ENCODE measurements at regions not wholly inside any gene's neighbourhood (a gene's known extent, or its start where the extent isn't known, plus 50 kb on each side); places are given as distances from the start of the nearest gene placed in this dataset.

- no peak for DNase-seq (ENCODE audit: low read depth in 2 of 2)
Measured at GRCh38 chr5:51034222-51034901, 348.9 kb upstream of the ISL1 start.

- DNase-seq (ENCODE audit: low read depth in 2 of 2) = no peak
Measured at GRCh38 chr5:51039424-51040329, 343.6 kb upstream of the ISL1 start.

GRCh38 chr5:51043745-51044144 is 339.5 kb upstream of the ISL1 start:
- no peak for DNase-seq (ENCODE audit: low read depth in 2 of 2)

- no peak for DNase-seq (ENCODE audit: low read depth in 2 of 2)
Measured at GRCh38 chr5:51047369-51047768, 335.9 kb upstream of the ISL1 start.

GRCh38 chr5:51053361-51053760 is 329.9 kb upstream of the ISL1 start:
- DNase-seq (ENCODE audit: low read depth in 2 of 2) = no peak

- no peak for DNase-seq (ENCODE audit: low read depth in 2 of 2)
Measured at GRCh38 chr5:51060953-51061352, 322.3 kb upstream of the ISL1 start.

- no peak for DNase-seq (ENCODE audit: low read depth in 2 of 2)
Measured at GRCh38 chr5:51072937-51073336, 310.3 kb upstream of the ISL1 start.

- DNase-seq (ENCODE audit: low read depth in 2 of 2) = no peak
Measured at GRCh38 chr5:51082741-51083140, 300.5 kb upstream of the ISL1 start.

- DNase-seq (ENCODE audit: low read depth in 2 of 2) = no peak
Measured at GRCh38 chr5:51091816-51092215, 291.4 kb upstream of the ISL1 start.

- DNase-seq (ENCODE audit: low read depth in 2 of 2) = no peak
Measured at GRCh38 chr5:51095486-51095885, 287.8 kb upstream of the ISL1 start.

- no peak for DNase-seq (ENCODE audit: low read depth in 2 of 2)
Measured at GRCh38 chr5:51096859-51097258, 286.4 kb upstream of the ISL1 start.

- DNase-seq (ENCODE audit: low read depth in 2 of 2) = no peak
Measured at GRCh38 chr5:51099173-51099853, 283.9 kb upstream of the ISL1 start.

- no peak for DNase-seq (ENCODE audit: low read depth in 2 of 2)
Measured at GRCh38 chr5:51104556-51104955, 278.7 kb upstream of the ISL1 start.

GRCh38 chr5:51109786-51110410 is 273.4 kb upstream of the ISL1 start:
- DNase-seq (ENCODE audit: low read depth in 2 of 2) = no peak

GRCh38 chr5:51131266-51131665 is 252.0 kb upstream of the ISL1 start:
- DNase-seq (ENCODE audit: low read depth in 2 of 2) = no peak

- no peak for DNase-seq (ENCODE audit: low read depth in 2 of 2)
Measured at GRCh38 chr5:51138164-51138563, 245.1 kb upstream of the ISL1 start.

GRCh38 chr5:51148437-51148836 is 234.8 kb upstream of the ISL1 start:
- DNase-seq (ENCODE audit: low read depth in 2 of 2) = no peak

- DNase-seq (ENCODE audit: low read depth in 2 of 2) = no peak
Measured at GRCh38 chr5:51156222-51156621, 227.0 kb upstream of the ISL1 start.

GRCh38 chr5:51156838-51157237 is 226.4 kb upstream of the ISL1 start:
- DNase-seq (ENCODE audit: low read depth in 2 of 2) = no peak

- no peak for DNase-seq (ENCODE audit: low read depth in 2 of 2)
Measured at GRCh38 chr5:51159164-51159563, 224.1 kb upstream of the ISL1 start.

- DNase-seq (ENCODE audit: low read depth in 2 of 2) = no peak
Measured at GRCh38 chr5:51159606-51160005, 223.6 kb upstream of the ISL1 start.

- no peak for DNase-seq (ENCODE audit: low read depth in 2 of 2)
Measured at GRCh38 chr5:51162245-51162644, 221.0 kb upstream of the ISL1 start.

All from stimulated activated CD8-positive, alpha-beta memory T cell treated with anti-CD3 and anti-CD28 coated beads, Interleukin-2, amount 100 ng/mL, for 1 hour (primary cell).